ENCODE measurements at regions not wholly inside any gene's neighbourhood (a gene's known extent, or its start where the extent isn't known, plus 50 kb on each side); places are given as distances from the start of the nearest gene placed in this dataset.

GRCh38 chr14:22475381-22475780, 113.6 kb downstream of the DAD1 start:
- Histone ChIP-seq H3K4me2 (ENCODE audit: low read length) (no peak overlapping the region), H4K20me1 (ENCODE audit: insufficient read depth) (no peaks in the 10 kb centered on the region), H3K4me1 (ENCODE audit: control insufficient read depth in 1 of 2, insufficient read depth in 2 of 2, low read length in 2 of 2) (no peaks in the 10 kb centered on the region), H3K9ac (ENCODE audit: low read length) (no peak overlapping the region), H3K9me2 (ENCODE audit: insufficient read depth) (no peaks in the 10 kb centered on the region), H3K27me3 (ENCODE audit: insufficient read depth, low read length) (peaks cover 67% of the 10 kb centered on the region), H3K4me3 (replicated peaks in 1 of 2; ENCODE audit: low read depth in 1 of 2, low read length in 2 of 2) (no peak overlapping the region), H3K79me2 (ENCODE audit: insufficient read depth, low read length) (no peaks in the 10 kb centered on the region), H3K27ac (ENCODE audit: low read depth, low read length) (no peak overlapping the region), H3K36me3 (ENCODE audit: control insufficient read depth in 1 of 2, insufficient read depth in 2 of 2, low read length in 2 of 2) (no peaks in the 10 kb centered on the region), H3K9me3 (ENCODE audit: control insufficient read depth in 1 of 2, insufficient read depth in 1 of 2, low read depth in 1 of 2, low read length in 2 of 2) (no peaks in the 10 kb centered on the region), H2AFZ (ENCODE audit: low read depth, low read length, poor library complexity, severe bottlenecking) (no peak overlapping the region)
- ChIA-PET RAD21 (ENCODE audit: low non-redundant PET in 1 of 2, low total read pairs in 2 of 2, uncharacterized antibody in 2 of 2, unreplicated experiment in 2 of 2) (no interaction called here), POLR2A (no interaction called here), CTCF (no interaction called here)
- ATAC-seq (no peak), DNase-seq (ENCODE audit: low read depth, low spot score) (no peak)
- TF ChIP-seq EZH2phosphoT487 (IDR thresholded peaks at IDR 0.05; ENCODE audit: borderline replicate concordance) (0 out of 2 replicates have a peak, but pooled peaks have one; percentile 37), ZNF274 (IDR thresholded peaks at IDR 0.05; ENCODE audit: low read depth, low read length) (no peak)
- intact Hi-C loops (cut with micrococcal nuclease): no loop called here
- BruUV-seq (replicated peaks): no TSS peak

DNA sequence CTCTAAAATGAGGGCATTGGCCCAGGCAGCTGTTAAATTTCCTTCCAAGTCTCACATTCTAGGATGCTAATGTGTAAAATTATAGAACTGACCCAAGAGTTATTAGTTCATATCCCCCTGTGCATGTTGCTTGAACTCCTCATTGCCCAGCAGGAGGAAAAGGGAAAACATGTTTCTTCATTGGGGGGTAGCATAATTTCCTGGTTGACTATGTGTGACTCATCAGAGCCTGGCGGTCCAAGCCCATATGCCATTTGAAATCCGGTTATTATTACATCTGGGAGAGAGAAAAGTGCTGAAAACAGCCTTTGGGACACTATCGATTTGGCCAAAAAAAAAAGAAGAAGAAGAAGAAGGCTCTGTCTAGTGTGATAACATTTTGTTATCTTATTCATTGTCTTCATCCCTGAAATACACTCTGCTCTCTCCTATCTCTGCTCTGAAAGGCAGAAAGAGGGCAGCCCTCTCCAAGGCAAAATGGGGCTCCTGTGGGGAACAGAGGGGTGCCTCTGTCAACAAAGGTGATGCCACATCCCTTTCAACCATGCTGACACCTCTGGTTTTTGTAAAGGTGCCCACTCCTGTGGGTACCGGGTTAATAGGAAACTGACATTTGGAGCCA, 114.2 kb downstream of the DAD1 start:
- Histone ChIP-seq H4K20me1 (ENCODE audit: insufficient read depth) (no peaks in the 10 kb centered on the region), H3K4me3 (replicated peaks in 1 of 2; ENCODE audit: low read depth in 1 of 2, low read length in 2 of 2) (no peak overlapping the region), H3K9ac (ENCODE audit: low read length) (no peak overlapping the region), H3K9me3 (ENCODE audit: control insufficient read depth in 1 of 2, insufficient read depth in 1 of 2, low read depth in 1 of 2, low read length in 2 of 2) (no peaks in the 10 kb centered on the region), H2AFZ (ENCODE audit: low read depth, low read length, poor library complexity, severe bottlenecking) (no peak overlapping the region), H3K27ac (ENCODE audit: low read depth, low read length) (no peak overlapping the region), H3K4me2 (ENCODE audit: low read length) (no peak overlapping the region), H3K36me3 (ENCODE audit: control insufficient read depth in 1 of 2, insufficient read depth in 2 of 2, low read length in 2 of 2) (no peaks in the 10 kb centered on the region), H3K79me2 (ENCODE audit: insufficient read depth, low read length) (no peaks in the 10 kb centered on the region), H3K9me2 (ENCODE audit: insufficient read depth) (no peaks in the 10 kb centered on the region), H3K27me3 (ENCODE audit: insufficient read depth, low read length) (peaks cover 67% of the 10 kb centered on the region), H3K4me1 (ENCODE audit: control insufficient read depth in 1 of 2, insufficient read depth in 2 of 2, low read length in 2 of 2) (no peaks in the 10 kb centered on the region)
- CTCF ChIA-PET: interaction anchor here (1.3 kb wide), 1 partner anchor 86 kb away, joined by 3 read pairs; no protein-coding TSS in a partner anchor
- RAD21 ChIA-PET (ENCODE audit: low non-redundant PET in 1 of 2, low total read pairs in 2 of 2, uncharacterized antibody in 2 of 2, unreplicated experiment in 2 of 2): no interaction called here
- POLR2A ChIA-PET: no interaction called here
- TF ChIP-seq SP1 (IDR thresholded peaks at IDR 0.05; ENCODE audit: low read depth) (no peak), EZH2 (IDR thresholded peaks at IDR 0.05) (no peak), CBX3 (IDR thresholded peaks at IDR 0.05; ENCODE audit: low read depth) (no peak)
- ATAC-seq (no peak), DNase-seq (ENCODE audit: low read depth, low spot score) (no peak)
- intact Hi-C loops (cut with micrococcal nuclease): no loop called here
- no TSS peak for BruUV-seq (replicated peaks)
